ENCODE measurements at regions not wholly inside any gene's neighbourhood (a gene's known extent, or its start where the extent isn't known, plus 50 kb on each side); places are given as distances from the start of the nearest gene placed in this dataset.

DNA sequence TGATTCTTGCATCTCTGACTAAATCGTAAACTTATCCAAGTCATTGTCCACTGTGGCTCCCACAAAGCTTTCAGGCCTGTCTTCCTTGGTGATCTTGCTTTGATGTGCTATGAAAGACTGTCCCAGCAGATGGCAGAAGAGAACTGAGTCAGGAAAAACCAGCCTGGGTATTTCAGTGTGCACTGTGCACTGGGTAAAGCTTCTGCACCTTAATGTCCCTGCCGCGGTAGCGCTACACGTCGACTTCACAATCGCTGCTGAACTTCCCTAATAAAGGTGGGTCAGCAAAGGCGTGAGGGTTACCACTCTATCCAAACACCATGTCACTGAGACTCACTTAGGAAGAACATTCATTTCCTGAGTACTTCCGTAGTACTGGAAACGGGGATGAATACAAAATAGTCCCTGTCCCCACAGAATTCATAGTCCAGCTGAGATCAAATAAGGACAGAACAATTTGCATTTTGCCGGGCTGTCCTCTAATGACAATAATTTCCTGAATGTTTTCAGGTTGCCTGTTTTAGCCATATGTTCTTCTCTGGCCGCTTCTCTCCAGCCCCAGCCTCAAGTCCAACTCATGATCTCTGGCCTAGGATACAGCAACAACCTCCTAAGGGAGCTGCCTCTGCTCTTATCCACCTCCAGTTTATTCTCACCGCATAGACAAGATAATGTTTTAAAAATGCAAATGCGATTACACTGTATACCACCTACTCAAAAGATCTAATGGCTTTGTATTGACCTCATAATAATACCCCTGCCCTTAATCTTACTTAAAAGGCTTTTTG, 83.6 kb upstream of the AKAP13 start:
- H3K4me2 ChIP-seq (ENCODE audit: low read length) = peak overlapping the region; percentile 63
- H3F3A ChIP-seq (ENCODE audit: insufficient read depth, low read length) = no peaks in the 10 kb centered on the region
- no peaks in the 10 kb centered on the region for H3K79me2 ChIP-seq (ENCODE audit: insufficient read depth, low read length)
- H3K36me3 ChIP-seq (ENCODE audit: insufficient read depth, low read length) = no peaks in the 10 kb centered on the region
- no peak overlapping the region for H3K27ac ChIP-seq (ENCODE audit: low read depth, low read length, poor library complexity, severe bottlenecking)
- no peaks in the 10 kb centered on the region for H4K20me1 ChIP-seq (ENCODE audit: insufficient read depth, low read length)
- no peaks in the 10 kb centered on the region for H3K9me2 ChIP-seq (ENCODE audit: low read depth, low read length)
- H3K9me3 ChIP-seq (ENCODE audit: low read length) = no peaks in the 10 kb centered on the region
- no peak overlapping the region for H2AFZ ChIP-seq (ENCODE audit: low read length)
- peak overlapping the region; percentile 37 for H3K4me3 ChIP-seq (ENCODE audit: low read depth, low read length, poor library complexity, severe bottlenecking)
- peaks cover 14% of the 10 kb centered on the region for H3K4me1 ChIP-seq (ENCODE audit: insufficient read depth, low read length, severe bottlenecking)
- H3K9ac ChIP-seq (ENCODE audit: low read length) = peak overlapping the region; percentile 26; the same call in 1 of the 2 replicates
- TF ChIP-seq EZH2 (IDR thresholded peaks at IDR 0.05; ENCODE audit: borderline replicate concordance, low read length) = no peak
- TF ChIP-seq, protein P1, sequence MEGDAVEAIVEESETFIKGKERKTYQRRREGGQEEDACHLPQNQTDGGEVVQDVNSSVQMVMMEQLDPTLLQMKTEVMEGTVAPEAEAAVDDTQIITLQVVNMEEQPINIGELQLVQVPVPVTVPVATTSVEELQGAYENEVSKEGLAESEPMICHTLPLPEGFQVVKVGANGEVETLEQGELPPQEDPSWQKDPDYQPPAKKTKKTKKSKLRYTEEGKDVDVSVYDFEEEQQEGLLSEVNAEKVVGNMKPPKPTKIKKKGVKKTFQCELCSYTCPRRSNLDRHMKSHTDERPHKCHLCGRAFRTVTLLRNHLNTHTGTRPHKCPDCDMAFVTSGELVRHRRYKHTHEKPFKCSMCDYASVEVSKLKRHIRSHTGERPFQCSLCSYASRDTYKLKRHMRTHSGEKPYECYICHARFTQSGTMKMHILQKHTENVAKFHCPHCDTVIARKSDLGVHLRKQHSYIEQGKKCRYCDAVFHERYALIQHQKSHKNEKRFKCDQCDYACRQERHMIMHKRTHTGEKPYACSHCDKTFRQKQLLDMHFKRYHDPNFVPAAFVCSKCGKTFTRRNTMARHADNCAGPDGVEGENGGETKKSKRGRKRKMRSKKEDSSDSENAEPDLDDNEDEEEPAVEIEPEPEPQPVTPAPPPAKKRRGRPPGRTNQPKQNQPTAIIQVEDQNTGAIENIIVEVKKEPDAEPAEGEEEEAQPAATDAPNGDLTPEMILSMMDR (IDR thresholded peaks at IDR 0.05; ENCODE audit: low read length) = peak; percentile 85
- H3K27me3 ChIP-seq (ENCODE audit: insufficient read depth, low read length) = no peaks in the 10 kb centered on the region

DNA sequence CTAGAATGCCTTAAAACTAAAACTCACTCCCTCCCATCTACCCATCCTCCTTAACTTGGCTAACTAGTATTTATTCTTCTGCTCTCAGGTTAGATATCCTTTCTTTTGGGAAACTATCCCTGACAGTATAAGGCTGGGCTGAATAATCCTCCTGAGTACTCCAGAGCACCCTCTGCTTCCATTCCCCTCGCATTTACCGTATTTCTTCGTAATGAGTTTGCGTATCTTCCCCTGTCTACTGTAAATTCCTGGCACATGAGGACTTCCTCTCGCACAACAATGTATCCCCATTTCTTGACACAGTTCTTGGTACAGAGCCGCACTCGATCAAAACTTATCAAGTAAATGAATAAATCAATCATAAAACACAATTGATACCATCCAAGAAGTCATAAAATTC, 82.9 kb upstream of the AKAP13 start:
- H3K79me2 ChIP-seq (ENCODE audit: insufficient read depth, low read length) = no peaks in the 10 kb centered on the region
- H3K27me3 ChIP-seq (ENCODE audit: insufficient read depth, low read length) = no peaks in the 10 kb centered on the region
- H3K9ac ChIP-seq (ENCODE audit: low read length) = no peak overlapping the region
- no peak overlapping the region for H3K4me3 ChIP-seq (ENCODE audit: low read depth, low read length, poor library complexity, severe bottlenecking)
- no peaks in the 10 kb centered on the region for H3F3A ChIP-seq (ENCODE audit: insufficient read depth, low read length)
- H3K4me2 ChIP-seq (ENCODE audit: low read length) = no peak overlapping the region
- H3K9me2 ChIP-seq (ENCODE audit: low read depth, low read length) = no peaks in the 10 kb centered on the region
- no peak overlapping the region for H2AFZ ChIP-seq (ENCODE audit: low read length)
- TF ChIP-seq EZH2 (IDR thresholded peaks at IDR 0.05; ENCODE audit: borderline replicate concordance, low read length) = no peak
- TF ChIP-seq, protein P1 (IDR thresholded peaks at IDR 0.05; ENCODE audit: low read length) = no peak
- no peaks in the 10 kb centered on the region for H3K9me3 ChIP-seq (ENCODE audit: low read length)
- H3K27ac ChIP-seq (ENCODE audit: low read depth, low read length, poor library complexity, severe bottlenecking) = no peak overlapping the region
- no peaks in the 10 kb centered on the region for H4K20me1 ChIP-seq (ENCODE audit: insufficient read depth, low read length)
- peaks cover 14% of the 10 kb centered on the region for H3K4me1 ChIP-seq (ENCODE audit: insufficient read depth, low read length, severe bottlenecking)
- no peaks in the 10 kb centered on the region for H3K36me3 ChIP-seq (ENCODE audit: insufficient read depth, low read length)

DNA sequence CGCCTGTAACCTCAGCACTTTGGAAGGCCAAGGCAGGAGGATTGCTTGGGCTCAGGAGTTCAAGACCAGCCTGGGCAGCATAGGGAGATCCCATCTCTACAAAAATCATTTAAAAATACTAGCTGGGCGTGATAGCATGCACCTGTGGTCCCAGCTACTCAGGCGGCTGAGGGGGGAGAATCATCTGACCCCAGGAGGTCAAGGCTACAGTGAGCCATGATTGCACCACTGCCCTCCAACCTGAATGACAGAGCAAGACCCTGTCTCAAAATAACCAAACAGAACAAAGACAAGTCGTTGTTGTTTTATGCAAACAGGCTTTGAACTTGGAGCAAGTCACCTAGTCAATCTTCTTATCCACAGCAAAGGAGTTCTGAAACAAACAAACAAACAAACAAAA, 82.0 kb upstream of the AKAP13 start:
- Histone ChIP-seq H2AFZ (ENCODE audit: low read length) (no peak overlapping the region), H3K9me2 (ENCODE audit: low read depth, low read length) (no peaks in the 10 kb centered on the region), H3K27ac (ENCODE audit: low read depth, low read length, poor library complexity, severe bottlenecking) (no peak overlapping the region), H3K4me3 (ENCODE audit: low read depth, low read length, poor library complexity, severe bottlenecking) (no peak overlapping the region), H3K36me3 (ENCODE audit: insufficient read depth, low read length) (no peaks in the 10 kb centered on the region), H3K4me1 (ENCODE audit: insufficient read depth, low read length, severe bottlenecking) (peaks cover 14% of the 10 kb centered on the region), H3K4me2 (ENCODE audit: low read length) (no peak overlapping the region), H3K79me2 (ENCODE audit: insufficient read depth, low read length) (no peaks in the 10 kb centered on the region), H3F3A (ENCODE audit: insufficient read depth, low read length) (no peaks in the 10 kb centered on the region), H4K20me1 (ENCODE audit: insufficient read depth, low read length) (no peaks in the 10 kb centered on the region), H3K9me3 (ENCODE audit: low read length) (no peaks in the 10 kb centered on the region), H3K9ac (ENCODE audit: low read length) (no peak overlapping the region), H3K27me3 (ENCODE audit: insufficient read depth, low read length) (no peaks in the 10 kb centered on the region)
- no peak for TF ChIP-seq EZH2 (IDR thresholded peaks at IDR 0.05; ENCODE audit: borderline replicate concordance, low read length)
- TF ChIP-seq, protein P1 (IDR thresholded peaks at IDR 0.05; ENCODE audit: low read length) = no peak

Data from OCI-LY1 (cell line).